HFFc6 (cell line): ENCODE measurements at regions not wholly inside any gene's neighbourhood (a gene's known extent, or its start where the extent isn't known, plus 50 kb on each side); places are given as distances from the start of the nearest gene placed in this dataset.

ENCODE experiments used
- DNase-seq: peaks from one replicate; pipeline ENCODE4 v3.0.0-alpha.2; 2018
- H3K27ac Mint-ChIP-seq: 2 replicates; pipeline ENCODE4 v1.8.0; 2020; ENCODE audit warnings: mild to moderate bottlenecking, mixed read lengths
- H3K27me3 Mint-ChIP-seq: 2 replicates; pipeline ENCODE4 v1.8.0; 2021; ENCODE audit warnings: mild to moderate bottlenecking, moderate library complexity, mixed read lengths; ENCODE audit not compliant: insufficient read depth
- H3K36me3 Mint-ChIP-seq: 2 replicates; pipeline ENCODE4 v1.8.0; 2021; ENCODE audit warnings: low read depth, mixed read lengths
- H3K4me1 Mint-ChIP-seq: 2 replicates; pipeline ENCODE4 v1.8.0; 2020; ENCODE audit warnings: low read depth, mixed read lengths
- H3K4me3 Mint-ChIP-seq: 2 replicates; pipeline ENCODE4 v1.8.0; 2020; ENCODE audit warnings: mild to moderate bottlenecking, moderate library complexity, mixed read lengths
- H3K9me3 Mint-ChIP-seq: 2 replicates; pipeline ENCODE4 v1.8.0; 2020; ENCODE audit warnings: mild to moderate bottlenecking, mixed read lengths
- CTCF ChIP-seq: fragments of 200-600 bp; sonication (generic); IDR thresholded peaks from 2 replicates; pipeline ENCODE4 v1.5.0; 2021; ENCODE audit warnings: antibody characterized with exemption, mild to moderate bottlenecking

- H3K4me1 Mint-ChIP-seq = no peaks in the 10 kb centered on the region
- no peak for DNase-seq
Observed at GRCh38 chr6:71029555-71029954, 72.7 kb upstream of the B3GAT2 start.

GRCh38 chr6:71031912-71032311, 75.1 kb upstream of the B3GAT2 start:
- no peaks in the 10 kb centered on the region for H3K4me1 Mint-ChIP-seq
- no peak overlapping the region for H3K4me3 Mint-ChIP-seq
- no peak overlapping the region for H3K27ac Mint-ChIP-seq
- peaks cover 10% of the 10 kb centered on the region for H3K27me3 Mint-ChIP-seq
- H3K36me3 Mint-ChIP-seq = no peaks in the 10 kb centered on the region
- H3K9me3 Mint-ChIP-seq = no peaks in the 10 kb centered on the region
- TF ChIP-seq CTCF = no peak
- no peak for DNase-seq

More at GRCh38 chr6:71029555-71029954, 72.7 kb upstream of the B3GAT2 start:
- Mint-ChIP-seq H3K4me3 (no peak overlapping the region), H3K27me3 (peaks cover 7% of the 10 kb centered on the region), H3K36me3 (no peaks in the 10 kb centered on the region), H3K9me3 (no peaks in the 10 kb centered on the region), H3K27ac (no peak overlapping the region)
- no peak for TF ChIP-seq CTCF

- TF ChIP-seq CTCF = no peak
- no peak for DNase-seq
- H3K9me3 Mint-ChIP-seq = no peaks in the 10 kb centered on the region
- H3K27me3 Mint-ChIP-seq = peaks cover 8% of the 10 kb centered on the region
- H3K27ac Mint-ChIP-seq = no peak overlapping the region
- no peaks in the 10 kb centered on the region for H3K36me3 Mint-ChIP-seq
- no peak overlapping the region for H3K4me3 Mint-ChIP-seq
- H3K4me1 Mint-ChIP-seq = no peaks in the 10 kb centered on the region
Observed at GRCh38 chr6:71033171-71033570, 76.3 kb upstream of the B3GAT2 start.

- Mint-ChIP-seq H3K9me3 (no peaks in the 10 kb centered on the region), H3K36me3 (no peaks in the 10 kb centered on the region), H3K27me3 (peaks cover 10% of the 10 kb centered on the region), H3K27ac (no peak overlapping the region), H3K4me3 (no peak overlapping the region), H3K4me1 (no peaks in the 10 kb centered on the region)
- TF ChIP-seq CTCF = no peak
- DNase-seq = no peak
Observed at GRCh38 chr6:71033890-71034289, 77.0 kb upstream of the B3GAT2 start.

GRCh38 chr6:71034563-71035345, 77.9 kb upstream of the B3GAT2 start:
- peaks cover 10% of the 10 kb centered on the region for H3K27me3 Mint-ChIP-seq
- H3K27ac Mint-ChIP-seq = no peak overlapping the region
- H3K4me1 Mint-ChIP-seq = no peaks in the 10 kb centered on the region
- H3K4me3 Mint-ChIP-seq = no peak overlapping the region
- no peaks in the 10 kb centered on the region for H3K36me3 Mint-ChIP-seq
- DNase-seq = no peak
- TF ChIP-seq CTCF = no peak
- H3K9me3 Mint-ChIP-seq = no peaks in the 10 kb centered on the region
